GM12874 (cell line): ENCODE measurements at regions not wholly inside any gene's neighbourhood (a gene's known extent, or its start where the extent isn't known, plus 50 kb on each side); places are given as distances from the start of the nearest gene placed in this dataset.

Experiments used
- TF ChIP-seq, protein P1 (sequence below): IDR thresholded peaks from 2 replicates; pipeline ENCODE4 v1.5.1; 2011; ENCODE audit warnings: low read depth, mild to moderate bottlenecking, control low read depth, low read length, moderate library complexity; ENCODE audit not compliant: insufficient read depth

DNA sequence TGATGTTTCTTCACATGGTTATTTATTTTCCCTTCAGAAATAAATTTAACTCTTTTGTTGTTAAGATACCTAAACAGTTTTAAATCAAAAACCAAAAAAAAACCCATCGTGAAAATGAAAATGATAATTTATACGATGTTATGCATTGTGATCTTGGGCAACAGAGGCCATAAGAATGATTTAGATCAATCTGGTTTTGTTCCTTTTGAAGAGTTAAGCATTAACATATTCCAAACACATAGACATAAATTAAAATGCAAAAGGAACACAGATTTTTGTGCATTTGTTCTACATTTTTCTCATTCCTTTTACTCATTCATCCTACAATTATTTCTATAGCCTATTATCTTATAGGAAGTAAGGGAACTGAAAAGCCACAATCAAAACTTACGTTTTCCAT is 226.1 kb upstream of the SEMA3D start:
- TF ChIP-seq, protein P1, sequence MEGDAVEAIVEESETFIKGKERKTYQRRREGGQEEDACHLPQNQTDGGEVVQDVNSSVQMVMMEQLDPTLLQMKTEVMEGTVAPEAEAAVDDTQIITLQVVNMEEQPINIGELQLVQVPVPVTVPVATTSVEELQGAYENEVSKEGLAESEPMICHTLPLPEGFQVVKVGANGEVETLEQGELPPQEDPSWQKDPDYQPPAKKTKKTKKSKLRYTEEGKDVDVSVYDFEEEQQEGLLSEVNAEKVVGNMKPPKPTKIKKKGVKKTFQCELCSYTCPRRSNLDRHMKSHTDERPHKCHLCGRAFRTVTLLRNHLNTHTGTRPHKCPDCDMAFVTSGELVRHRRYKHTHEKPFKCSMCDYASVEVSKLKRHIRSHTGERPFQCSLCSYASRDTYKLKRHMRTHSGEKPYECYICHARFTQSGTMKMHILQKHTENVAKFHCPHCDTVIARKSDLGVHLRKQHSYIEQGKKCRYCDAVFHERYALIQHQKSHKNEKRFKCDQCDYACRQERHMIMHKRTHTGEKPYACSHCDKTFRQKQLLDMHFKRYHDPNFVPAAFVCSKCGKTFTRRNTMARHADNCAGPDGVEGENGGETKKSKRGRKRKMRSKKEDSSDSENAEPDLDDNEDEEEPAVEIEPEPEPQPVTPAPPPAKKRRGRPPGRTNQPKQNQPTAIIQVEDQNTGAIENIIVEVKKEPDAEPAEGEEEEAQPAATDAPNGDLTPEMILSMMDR, result no peak

DNA sequence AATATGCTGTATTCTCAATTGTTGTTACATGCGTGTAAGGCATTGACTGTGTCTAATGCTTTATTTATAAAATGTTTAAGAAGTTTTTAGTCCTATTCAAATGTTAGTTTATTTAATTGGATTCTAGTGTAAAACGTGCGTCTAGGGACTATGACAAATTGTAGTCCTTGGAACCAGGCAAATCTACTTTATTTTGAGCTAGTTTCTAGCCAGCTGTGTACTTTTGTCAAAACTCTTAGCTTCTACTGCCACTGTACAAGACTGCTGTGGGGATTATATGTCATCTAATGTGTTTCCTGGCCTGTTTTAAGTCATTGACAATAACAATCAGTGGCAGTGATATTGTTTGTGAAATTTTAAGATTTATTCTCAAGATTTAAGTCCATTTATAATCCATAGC is 220.5 kb upstream of the SEMA3D start:
- TF ChIP-seq, protein P1, result no peak

DNA sequence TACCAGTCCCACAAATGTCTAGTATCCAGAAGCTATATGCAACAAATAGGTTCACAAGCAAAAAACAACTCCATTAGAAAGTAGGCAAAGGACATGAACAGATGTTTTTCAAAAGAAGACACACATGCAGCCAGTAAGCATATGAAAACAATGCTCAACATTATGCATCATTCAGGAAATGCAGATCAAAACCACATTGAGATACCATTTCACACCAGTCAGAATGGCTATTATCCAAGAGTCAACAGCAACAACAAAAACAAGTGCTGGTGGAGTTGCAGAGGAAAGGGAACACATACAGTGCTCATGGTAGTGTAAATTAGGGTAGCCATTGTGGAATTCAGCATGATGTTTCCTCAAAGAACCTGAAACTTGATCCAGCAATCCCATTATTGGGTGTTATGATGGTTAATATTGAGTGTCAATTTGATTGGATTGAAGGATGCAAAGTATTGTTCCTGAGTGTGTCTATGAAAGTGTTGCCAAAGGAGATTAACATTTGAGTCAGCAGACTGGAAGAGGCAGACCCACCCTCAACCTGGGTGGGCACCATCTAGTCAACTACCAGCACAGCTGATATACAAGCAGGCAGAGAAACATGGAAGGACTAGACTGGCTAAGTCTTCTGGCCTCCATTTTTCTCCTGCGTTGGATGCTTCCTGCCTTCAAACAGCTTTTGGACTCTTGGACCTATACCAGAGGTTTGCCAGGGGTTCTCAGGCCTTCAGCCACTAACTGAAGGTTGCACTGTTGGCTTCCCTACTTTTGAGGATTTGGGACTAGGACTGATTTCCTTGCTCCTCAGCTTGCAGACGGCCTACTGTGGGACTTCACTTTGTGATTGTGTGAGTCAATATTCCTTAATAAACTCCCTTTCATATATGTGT is 218.4 kb upstream of the SEMA3D start:
- TF ChIP-seq, protein P1, result no peak

DNA sequence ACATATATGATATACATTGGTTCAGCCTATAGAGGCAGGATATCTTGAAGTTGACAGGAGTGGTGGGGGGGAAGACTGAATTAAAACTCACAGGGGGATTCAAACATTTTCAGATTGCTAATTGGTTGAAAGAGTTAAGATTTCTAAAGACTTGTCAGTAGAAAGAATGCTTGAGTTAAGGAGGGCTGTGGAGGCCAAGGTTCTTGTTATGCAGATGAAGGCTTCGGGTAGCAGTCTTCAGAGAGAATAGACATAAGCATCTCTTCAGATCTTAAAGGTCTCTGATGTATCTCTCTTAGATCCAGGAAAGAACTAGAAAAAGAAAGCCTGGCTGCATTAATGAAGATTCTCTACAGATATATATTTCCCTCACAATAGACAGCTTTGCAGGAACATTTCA is 209.8 kb upstream of the SEMA3D start:
- TF ChIP-seq, protein P1, result no peak

DNA sequence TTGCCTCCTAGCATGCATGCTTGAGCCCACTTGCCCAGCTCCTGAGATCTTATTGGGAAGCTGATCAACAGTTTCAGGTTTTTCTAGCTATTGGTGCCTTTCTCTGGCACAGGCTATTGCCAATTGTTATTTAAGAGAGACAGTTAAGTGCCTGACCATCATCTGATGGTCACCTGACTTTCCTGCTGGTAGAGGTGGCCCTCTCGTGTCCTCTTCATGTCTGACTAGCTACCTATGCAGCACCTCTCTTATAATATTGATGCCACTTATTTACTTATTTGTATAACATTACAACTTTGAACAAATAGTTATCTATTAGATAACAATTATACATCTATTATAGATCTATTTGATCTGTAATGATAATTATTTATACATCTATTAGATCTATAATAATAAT is 205.9 kb upstream of the SEMA3D start:
- TF ChIP-seq, protein P1, result no peak

DNA sequence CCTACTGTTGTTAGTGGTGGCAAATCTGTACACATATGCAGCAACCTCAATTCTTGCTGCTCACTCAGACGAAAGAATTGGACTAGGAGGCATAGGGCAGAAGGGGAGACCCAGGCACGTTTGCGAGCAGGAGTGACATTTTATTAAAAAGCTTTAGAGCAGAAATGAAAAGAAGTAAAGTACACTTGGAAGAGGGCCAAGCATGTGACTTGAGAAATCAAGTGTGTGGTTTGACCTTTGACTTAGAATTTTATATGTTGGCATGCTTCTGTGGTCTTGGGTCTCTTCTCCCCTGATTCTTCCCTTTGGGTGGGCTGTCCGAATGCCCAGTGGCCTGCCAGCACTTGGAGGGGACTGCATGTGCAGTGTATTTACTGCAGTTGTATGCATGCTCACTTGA is 205.5 kb upstream of the SEMA3D start:
- TF ChIP-seq, protein P1, result no peak

DNA sequence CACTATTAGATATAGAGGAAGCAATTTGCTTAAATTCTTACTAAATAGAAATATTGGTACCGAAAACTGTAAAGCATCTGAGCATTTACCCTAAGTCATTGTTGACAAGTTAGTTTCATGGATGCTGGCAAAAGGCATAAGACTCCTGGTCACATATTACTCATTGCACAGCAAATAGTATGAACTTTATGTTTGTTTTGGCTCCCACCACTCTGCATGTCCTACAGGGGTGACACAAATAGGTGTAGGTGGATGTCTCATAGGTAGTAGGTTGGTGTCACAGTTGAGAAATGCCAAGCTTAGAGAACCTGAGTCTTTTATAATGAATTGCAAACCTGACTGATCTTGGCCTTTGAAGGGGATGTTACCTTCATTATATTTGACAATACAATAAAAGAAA is 199.6 kb upstream of the SEMA3D start:
- TF ChIP-seq, protein P1, result no peak

DNA sequence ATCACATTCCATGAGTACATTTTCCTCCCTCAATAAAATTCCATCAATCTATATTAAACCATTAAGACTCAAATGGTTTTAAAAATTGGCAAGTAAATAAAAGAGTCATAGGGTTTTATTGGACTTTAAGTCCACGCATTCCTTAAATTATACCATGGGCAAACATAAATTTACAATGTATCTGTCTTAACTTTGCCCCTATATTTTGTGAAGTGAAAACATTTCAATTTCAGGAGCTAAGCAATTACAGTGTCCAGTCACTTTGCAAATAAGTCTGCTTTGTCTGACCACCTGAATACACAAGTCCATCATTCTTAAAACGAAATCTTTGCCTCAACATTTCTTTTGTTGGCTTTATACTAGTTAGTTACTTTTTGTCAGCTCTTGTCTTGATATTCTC is 197.5 kb upstream of the SEMA3D start:
- TF ChIP-seq, protein P1, result no peak
